OCI-LY7 (cell line): ENCODE measurements at regions not wholly inside any gene's neighbourhood (a gene's known extent, or its start where the extent isn't known, plus 50 kb on each side); places are given as distances from the start of the nearest gene placed in this dataset.

ENCODE experiments used
- BruUV-seq: library from RNA; stranded (reverse); fragments of 400-500 nt; replicated peaks from 2 replicates; lab custom pipeline; 2021; lab: Mats Ljungman, UMichigan
- CTCF ChIA-PET: fragments of 300-600 bp; sonication (Branson Sonifier 250); formaldehyde crosslinking; loops from one replicate; lab custom pipeline; 2022; ENCODE audit warnings: antibody characterized with exemption; ENCODE audit not compliant: unreplicated experiment; lab: Charles Lee
- POLR2A ChIA-PET: fragments of 300-600 bp; sonication (Branson Sonifier 250); formaldehyde crosslinking; loops from one replicate; lab custom pipeline; 2022; ENCODE audit warnings: antibody characterized with exemption; lab: Charles Lee
- DNase-seq: peaks from one replicate; pipeline ENCODE4 v3.0.0-alpha.2; 2015; ENCODE audit warnings: low spot score
- H2AFZ ChIP-seq: fragments of 200-600 bp; sonication (generic), shearing (Covaris generic); 2 replicates; pipeline ENCODE4 v1.6.1; 2014; ENCODE audit warnings: mild to moderate bottlenecking, antibody characterized with exemption, low read length, moderate library complexity
- H3K27ac ChIP-seq: fragments of 200-600 bp; sonication (generic); 2 replicates; pipeline ENCODE4 v1.5.1; 2014; ENCODE audit warnings: mixed run types, low read depth, mild to moderate bottlenecking, moderate library complexity, low read length, inconsistent platforms; ENCODE audit not compliant: poor library complexity, severe bottlenecking
- H3K36me3 ChIP-seq: fragments of 200-600 bp; sonication (generic); 2 replicates; pipeline ENCODE4 v1.6.1; 2014; ENCODE audit warnings: mild to moderate bottlenecking, antibody characterized with exemption, low read length, moderate library complexity, mixed read lengths; ENCODE audit not compliant: insufficient read depth
- H3K4me1 ChIP-seq: fragments of 200-600 bp; sonication (generic); 2 replicates; pipeline ENCODE4 v1.5.1; 2014; ENCODE audit warnings: mild to moderate bottlenecking, low read length; ENCODE audit not compliant: insufficient read depth, poor library complexity, severe bottlenecking
- H3K4me2 ChIP-seq: fragments of 200-600 bp; sonication (generic); 2 replicates; pipeline ENCODE4 v1.6.1; 2014; ENCODE audit warnings: mild to moderate bottlenecking, low read length
- H3K4me3 ChIP-seq: fragments of 200-600 bp; sonication (generic); 2 replicates; pipeline ENCODE4 v1.5.1; 2014; ENCODE audit warnings: mild to moderate bottlenecking, low read depth, low read length; ENCODE audit not compliant: poor library complexity, severe bottlenecking
- H3K79me2 ChIP-seq: fragments of 200-600 bp; sonication (generic); 2 replicates; pipeline ENCODE4 v1.6.1; 2016; ENCODE audit warnings: low read depth, mild to moderate bottlenecking, low read length, moderate library complexity, mixed read lengths; ENCODE audit not compliant: insufficient read depth
- H3K9me2 ChIP-seq: fragments of 200-600 bp; sonication (generic); 2 replicates; pipeline ENCODE4 v1.6.1; 2016; ENCODE audit warnings: mild to moderate bottlenecking, low read length, mixed read lengths; ENCODE audit not compliant: insufficient read depth
- H3K9me3 ChIP-seq: fragments of 200-600 bp; sonication (generic); 2 replicates; pipeline ENCODE4 v1.6.1; 2014; ENCODE audit warnings: mild to moderate bottlenecking, mixed run types, low read length, mixed read lengths
- H4K20me1 ChIP-seq: fragments of 200-600 bp; sonication (generic); 2 replicates; pipeline ENCODE4 v1.6.1; 2014; ENCODE audit warnings: mild to moderate bottlenecking, antibody characterized with exemption, low read length, moderate library complexity, mixed read lengths; ENCODE audit not compliant: insufficient read depth
- EZH2phosphoT487 ChIP-seq: fragments of 200-600 bp; sonication (generic); IDR thresholded peaks from 2 replicates; pipeline ENCODE4 v1.6.1; 2018; ENCODE audit warnings: low read depth, borderline replicate concordance, mild to moderate bottlenecking, mixed run types, antibody characterized with exemption, low read length, moderate library complexity, mixed read lengths
- intact Hi-C: fragments of 100-400 bp; cut with micrococcal nuclease; formaldehyde crosslinking; loops from one replicate; pipeline ENCODE4 v1.10.0; 2022; ENCODE audit not compliant: unreplicated experiment
- TF ChIP-seq, protein P1 (sequence below): fragments of 200-600 bp; sonication (generic); conservative IDR thresholded peaks from 2 replicates; pipeline ENCODE4 v1.5.1; 2014; ENCODE audit warnings: mild to moderate bottlenecking, antibody characterized with exemption, low read length, moderate library complexity, mixed read lengths

DNA sequence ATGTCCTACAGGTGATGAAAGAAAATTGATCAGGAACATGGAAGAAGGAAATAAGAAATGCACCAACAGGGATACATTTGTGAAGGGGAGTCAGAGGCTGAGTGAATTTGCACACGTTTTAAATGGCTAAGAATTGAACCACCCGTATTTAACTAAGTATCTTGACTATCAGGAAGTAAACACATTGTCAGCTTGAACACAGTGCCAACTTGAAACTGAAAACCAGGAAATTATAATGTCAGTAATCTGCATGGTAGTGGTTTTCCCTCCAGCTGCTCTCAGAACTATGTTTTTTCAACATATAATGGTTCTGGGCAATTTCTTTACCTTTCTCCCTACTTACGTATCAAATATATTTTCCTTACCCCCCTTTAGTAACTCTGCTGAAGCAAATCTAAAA is 366.5 kb upstream of the POU3F2 start:
- TF ChIP-seq, protein P1, sequence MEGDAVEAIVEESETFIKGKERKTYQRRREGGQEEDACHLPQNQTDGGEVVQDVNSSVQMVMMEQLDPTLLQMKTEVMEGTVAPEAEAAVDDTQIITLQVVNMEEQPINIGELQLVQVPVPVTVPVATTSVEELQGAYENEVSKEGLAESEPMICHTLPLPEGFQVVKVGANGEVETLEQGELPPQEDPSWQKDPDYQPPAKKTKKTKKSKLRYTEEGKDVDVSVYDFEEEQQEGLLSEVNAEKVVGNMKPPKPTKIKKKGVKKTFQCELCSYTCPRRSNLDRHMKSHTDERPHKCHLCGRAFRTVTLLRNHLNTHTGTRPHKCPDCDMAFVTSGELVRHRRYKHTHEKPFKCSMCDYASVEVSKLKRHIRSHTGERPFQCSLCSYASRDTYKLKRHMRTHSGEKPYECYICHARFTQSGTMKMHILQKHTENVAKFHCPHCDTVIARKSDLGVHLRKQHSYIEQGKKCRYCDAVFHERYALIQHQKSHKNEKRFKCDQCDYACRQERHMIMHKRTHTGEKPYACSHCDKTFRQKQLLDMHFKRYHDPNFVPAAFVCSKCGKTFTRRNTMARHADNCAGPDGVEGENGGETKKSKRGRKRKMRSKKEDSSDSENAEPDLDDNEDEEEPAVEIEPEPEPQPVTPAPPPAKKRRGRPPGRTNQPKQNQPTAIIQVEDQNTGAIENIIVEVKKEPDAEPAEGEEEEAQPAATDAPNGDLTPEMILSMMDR, result no peak
- ChIA-PET CTCF (no interaction called here), POLR2A (no interaction called here)
- Histone ChIP-seq H3K9me2 (no peaks in the 10 kb centered on the region), H3K79me2 (no peaks in the 10 kb centered on the region), H2AFZ (no peak overlapping the region), H3K4me2 (no peak overlapping the region), H3K27ac (no peak overlapping the region), H3K4me1 (no peaks in the 10 kb centered on the region), H3K36me3 (no peaks in the 10 kb centered on the region), H4K20me1 (no peaks in the 10 kb centered on the region), H3K4me3 (no peak overlapping the region), H3K9me3 (no peaks in the 10 kb centered on the region)
- no peak for DNase-seq
- BruUV-seq, result no TSS peak
- intact Hi-C loops, result no loop called here

GRCh38 chr6:98469141-98469540 is 365.2 kb upstream of the POU3F2 start:
- H3K4me1 ChIP-seq, result no peaks in the 10 kb centered on the region
- intact Hi-C loops, result no loop called here
- ChIA-PET CTCF (no interaction called here), POLR2A (no interaction called here)
- H3K4me3 ChIP-seq, result no peak overlapping the region
- H3K9me3 ChIP-seq, result no peaks in the 10 kb centered on the region
- no peak overlapping the region for H3K27ac ChIP-seq
- no peaks in the 10 kb centered on the region for H3K36me3 ChIP-seq
- TF ChIP-seq, protein P1, result no peak
- TF ChIP-seq EZH2phosphoT487, result no peak
- no peak overlapping the region for H3K4me2 ChIP-seq
- H4K20me1 ChIP-seq, result no peaks in the 10 kb centered on the region
- DNase-seq, result no peak
- BruUV-seq, result no TSS peak
- no peak overlapping the region for H2AFZ ChIP-seq
- H3K79me2 ChIP-seq, result no peaks in the 10 kb centered on the region
- no peaks in the 10 kb centered on the region for H3K9me2 ChIP-seq

GRCh38 chr6:98470821-98471220 is 363.6 kb upstream of the POU3F2 start:
- Histone ChIP-seq H3K9me2 (no peaks in the 10 kb centered on the region), H3K9me3 (no peaks in the 10 kb centered on the region), H3K79me2 (no peaks in the 10 kb centered on the region), H3K4me3 (no peak overlapping the region), H2AFZ (no peak overlapping the region), H4K20me1 (no peaks in the 10 kb centered on the region), H3K4me2 (no peak overlapping the region), H3K27ac (no peak overlapping the region), H3K4me1 (no peaks in the 10 kb centered on the region), H3K36me3 (no peaks in the 10 kb centered on the region)
- no peak for TF ChIP-seq EZH2phosphoT487
- ChIA-PET CTCF (no interaction called here), POLR2A (no interaction called here)
- BruUV-seq, result no TSS peak
- no peak for DNase-seq
- intact Hi-C loops, result no loop called here
